HG03095 (cell line): ENCODE measurements at regions not wholly inside any gene's neighbourhood (a gene's known extent, or its start where the extent isn't known, plus 50 kb on each side); places are given as distances from the start of the nearest gene placed in this dataset.

Experiments used
- ATAC-seq: cut with Tn5 transposase; IDR thresholded peaks from one replicate; pipeline ENCODE4 v1.9.1; 2021; ENCODE audit warnings: moderate library complexity; ENCODE audit not compliant: unreplicated experiment

DNA sequence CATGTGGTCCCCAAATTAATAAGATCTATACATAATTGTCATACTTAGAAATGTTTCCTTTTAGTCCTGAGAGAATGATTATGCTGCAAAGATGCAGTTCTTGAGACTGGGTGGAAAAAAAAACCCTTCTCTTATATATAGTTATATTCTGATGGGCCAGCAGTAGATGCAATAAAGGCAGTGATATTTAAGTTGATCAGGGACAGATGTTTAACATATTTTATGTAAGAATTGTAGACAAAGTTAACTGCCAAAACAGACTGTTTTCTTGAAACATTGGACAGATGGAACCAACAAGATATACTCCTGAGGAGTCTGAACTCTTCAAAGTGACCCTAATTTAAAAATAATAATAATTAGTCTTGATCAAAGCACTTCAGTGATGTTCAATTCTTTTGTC, 172.0 kb upstream of the LRIG1 start:
- ATAC-seq, result no peak

DNA sequence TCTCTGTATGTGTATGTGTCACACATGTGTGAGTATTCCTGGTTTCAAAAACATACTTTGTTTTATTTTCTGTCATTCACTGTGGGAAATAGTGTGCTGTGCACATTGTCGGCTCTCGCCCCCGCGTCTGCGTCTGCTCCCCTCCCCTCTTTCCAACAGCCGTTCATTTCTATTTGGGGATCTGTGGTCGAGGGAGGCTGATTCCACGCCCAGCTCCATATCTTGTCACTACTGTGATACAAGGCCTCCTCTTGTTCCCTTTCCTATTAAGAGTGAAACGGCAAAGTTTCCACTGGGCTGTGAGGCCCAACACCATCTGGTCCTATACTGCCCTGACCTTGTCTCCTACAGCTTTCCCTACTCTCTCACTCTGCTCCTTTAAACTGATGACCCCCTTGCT, 172.5 kb upstream of the LRIG1 start:
- no peak for ATAC-seq

DNA sequence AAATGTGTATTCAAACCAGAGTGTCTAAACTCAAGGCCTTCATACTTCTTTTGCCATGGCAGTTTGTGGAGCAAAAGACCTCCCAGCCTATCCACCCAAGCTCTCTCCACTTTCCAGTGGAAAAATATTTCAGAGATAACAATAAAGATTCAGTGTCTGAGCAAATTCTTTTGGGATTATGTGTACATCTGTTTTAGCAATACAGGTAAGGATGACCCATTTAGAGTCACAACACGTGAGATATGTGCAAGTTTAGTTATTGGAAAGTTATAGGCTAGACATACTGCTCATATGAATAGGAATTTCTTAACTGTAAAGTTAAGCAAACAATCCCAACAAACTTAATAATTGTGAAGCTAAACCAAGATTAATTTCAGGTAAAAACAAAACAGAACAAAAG, 174.5 kb upstream of the LRIG1 start:
- no peak for ATAC-seq

DNA sequence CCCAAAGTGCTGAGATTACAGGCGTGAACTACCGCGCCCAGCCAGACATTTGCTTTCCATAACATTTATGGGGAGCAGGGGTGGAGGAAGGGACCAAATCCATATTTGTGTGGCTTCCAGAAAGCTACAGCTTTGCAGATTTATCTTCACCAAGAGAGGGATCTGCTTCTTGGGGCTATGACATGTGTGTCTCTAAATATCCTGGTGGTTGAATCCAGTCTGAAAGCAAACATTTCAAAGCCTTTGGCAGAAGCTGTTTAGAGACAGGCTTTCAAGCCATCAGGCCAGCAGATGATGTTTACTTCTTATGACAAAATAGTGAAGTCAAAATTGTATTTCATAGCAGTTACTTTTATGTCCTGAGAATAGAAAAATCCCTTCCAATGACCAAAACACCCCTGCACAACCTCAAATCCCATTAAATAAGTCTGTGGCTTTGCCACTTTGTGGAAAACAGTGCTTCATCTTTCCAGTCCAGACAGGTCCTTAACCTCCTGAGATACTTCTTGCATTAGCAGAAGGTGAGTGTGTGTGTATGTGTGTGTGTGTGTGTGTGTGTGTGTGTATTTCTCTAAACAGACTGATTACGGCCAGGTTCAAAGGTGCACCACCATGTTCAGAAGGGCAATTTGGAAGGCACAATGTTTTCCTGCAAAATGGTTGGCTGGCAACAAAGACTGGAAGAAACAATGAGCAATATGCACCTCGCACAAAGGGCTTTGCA, 191.4 kb upstream of the LRIG1 start:
- no peak for ATAC-seq

DNA sequence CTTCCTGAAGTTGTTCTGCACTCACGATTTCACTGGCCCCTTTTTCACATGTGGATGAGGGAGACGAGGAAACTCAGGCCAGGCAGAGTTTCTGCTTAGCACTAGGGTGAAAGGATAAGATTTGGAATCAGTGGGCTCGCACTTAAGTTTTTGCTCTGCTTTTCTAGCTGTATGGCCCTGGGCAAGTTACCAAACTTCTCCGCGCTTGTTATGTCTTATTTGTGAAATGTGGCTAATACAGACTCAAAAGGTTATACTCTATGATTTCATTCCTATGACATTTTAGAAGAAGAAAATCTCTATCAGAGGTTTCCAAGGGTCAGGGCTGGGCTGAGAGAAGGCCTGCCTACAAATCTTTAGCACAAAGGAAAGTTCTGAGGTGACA, 191.9 kb upstream of the LRIG1 start:
- no peak for ATAC-seq

DNA sequence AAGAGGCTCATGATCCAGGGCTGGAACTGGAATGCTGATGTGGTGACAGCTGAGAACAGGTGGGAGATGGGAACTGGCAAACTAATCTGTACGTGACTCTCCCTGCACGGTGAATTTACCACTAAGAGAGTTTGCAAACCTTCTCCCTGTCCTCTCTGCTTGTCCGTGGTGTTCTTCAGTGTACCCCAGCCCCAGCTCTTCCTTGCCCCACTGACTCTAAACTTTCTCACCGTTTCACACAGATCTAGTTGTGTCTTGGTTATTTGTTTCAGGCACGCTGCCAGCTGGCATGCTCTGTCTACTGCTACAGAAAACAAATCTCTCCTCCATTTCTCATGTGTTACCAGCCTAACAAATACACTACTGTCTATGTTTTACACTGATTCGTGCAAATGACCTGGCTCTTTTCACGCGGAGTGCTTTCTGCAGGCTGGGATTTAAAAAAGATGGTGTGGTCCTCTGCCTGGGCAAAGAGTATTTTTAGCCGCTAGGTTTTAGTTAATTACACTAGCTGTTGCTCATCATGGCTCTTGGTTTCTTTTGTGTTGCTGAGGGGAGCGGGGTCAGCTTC, 192.7 kb upstream of the LRIG1 start:
- ATAC-seq, result no peak

DNA sequence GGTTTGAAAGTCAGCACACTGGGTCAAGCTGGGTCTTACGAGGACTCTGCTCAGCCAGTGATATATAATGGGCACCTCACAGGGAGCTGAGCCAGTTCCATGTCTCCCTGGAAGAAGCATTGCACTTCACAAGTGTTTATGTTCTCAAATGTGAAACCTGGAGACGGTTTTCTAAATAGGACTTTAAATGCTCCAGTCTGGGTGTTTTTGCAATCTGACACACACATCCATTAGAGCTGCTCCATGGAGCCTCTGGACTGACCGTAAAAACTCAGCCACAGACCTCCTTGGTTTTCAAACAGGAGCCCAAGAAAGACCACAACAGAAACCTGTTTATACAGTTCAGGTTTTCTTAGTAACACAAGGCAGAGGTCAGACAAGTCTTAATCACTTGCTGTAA, 201.3 kb upstream of the LRIG1 start:
- ATAC-seq, result no peak

DNA sequence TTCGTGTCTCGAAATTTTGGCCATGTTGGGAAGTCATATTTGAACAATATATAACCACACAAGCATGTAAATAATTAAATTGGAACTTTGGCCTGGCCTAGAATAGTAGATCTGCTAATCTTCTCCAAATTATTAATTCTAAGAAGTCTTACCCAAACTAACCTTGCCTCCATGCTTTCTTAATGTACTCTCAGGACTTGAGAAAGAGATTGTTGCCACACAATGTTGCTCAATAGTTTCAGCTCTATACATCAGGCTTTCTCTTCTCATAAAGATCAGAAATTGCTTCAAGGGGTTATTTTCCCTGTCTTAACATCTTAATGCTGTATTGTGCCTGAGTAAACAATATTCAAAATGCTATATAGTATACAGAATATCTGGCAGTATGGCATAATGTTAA, 202.7 kb upstream of the LRIG1 start:
- no peak for ATAC-seq

DNA sequence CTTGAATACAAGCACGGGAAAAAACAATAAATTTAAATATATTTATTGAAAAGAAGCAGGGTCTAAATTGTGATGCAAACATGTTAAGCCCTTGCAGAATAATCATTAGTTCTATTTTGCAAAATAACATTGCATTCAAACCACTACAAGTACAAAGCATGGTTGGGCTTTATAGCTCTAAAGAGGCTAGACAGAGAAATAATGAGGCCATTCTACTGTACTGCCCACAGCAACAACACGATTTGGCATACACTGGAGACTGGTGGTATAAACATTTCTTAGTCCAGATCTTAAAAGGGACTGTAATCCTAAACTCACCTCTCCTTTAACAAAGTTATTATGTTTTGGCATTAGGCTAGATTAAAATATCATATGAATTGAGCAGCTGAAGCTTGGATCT, 204.3 kb upstream of the LRIG1 start:
- ATAC-seq, result no peak

DNA sequence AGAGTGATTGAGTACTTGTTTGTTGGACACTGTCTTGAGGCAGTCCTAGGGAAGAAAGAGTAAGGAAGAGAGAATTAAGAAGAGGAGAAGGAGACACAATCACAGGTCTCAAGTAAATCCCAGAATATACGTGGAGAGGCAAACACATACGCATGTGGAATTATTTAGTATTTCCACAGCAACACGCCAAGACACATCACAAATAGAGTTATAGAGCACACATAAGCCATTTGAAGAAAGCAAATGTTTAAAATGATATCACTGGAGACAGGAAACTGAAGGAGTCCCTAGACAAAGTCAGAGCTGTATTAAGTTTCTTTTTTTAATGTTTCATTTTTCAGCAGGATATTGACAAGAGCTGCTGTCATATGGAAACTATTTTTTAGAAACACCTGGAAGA, 206.1 kb upstream of the LRIG1 start:
- ATAC-seq, result no peak

DNA sequence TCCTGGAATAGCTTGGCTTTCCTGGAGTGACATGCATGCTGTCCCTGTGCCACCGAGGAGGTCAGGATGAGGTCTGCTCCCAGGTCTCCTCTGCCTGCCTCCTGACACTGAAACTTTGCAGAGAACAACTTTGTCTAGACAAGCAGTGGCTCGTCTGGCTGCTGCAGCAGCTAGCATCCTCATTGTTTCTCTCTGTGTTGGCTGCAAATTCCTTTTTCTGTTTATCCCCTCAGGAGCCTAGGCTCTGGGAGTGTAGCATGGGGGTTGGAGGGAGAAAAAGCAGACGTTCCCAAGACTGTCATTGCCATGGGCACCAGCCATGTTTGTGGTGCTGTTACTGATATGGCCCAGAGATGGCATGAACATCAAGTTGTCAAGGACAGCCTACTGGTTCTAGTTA, 208.7 kb upstream of the LRIG1 start:
- ATAC-seq, result no peak

DNA sequence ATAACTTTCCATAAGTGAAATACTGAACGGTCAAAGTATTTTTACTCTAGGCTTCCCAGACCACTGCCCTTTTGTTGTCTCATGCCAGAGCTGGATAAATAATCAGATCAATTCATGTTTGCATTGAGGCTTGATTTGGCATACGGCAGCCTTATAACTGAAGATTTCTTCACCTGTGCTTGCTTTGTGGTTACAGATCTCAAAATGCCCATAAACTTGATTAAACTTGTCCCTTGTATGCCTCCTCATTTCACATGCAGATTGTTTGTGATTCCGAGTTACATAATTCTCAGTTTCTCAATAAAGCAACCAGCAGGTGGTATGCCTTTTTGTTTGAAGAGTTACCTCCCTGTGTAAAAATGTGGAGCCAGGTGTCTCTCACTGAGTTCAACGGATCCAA, 211.4 kb upstream of the LRIG1 start:
- ATAC-seq, result no peak

DNA sequence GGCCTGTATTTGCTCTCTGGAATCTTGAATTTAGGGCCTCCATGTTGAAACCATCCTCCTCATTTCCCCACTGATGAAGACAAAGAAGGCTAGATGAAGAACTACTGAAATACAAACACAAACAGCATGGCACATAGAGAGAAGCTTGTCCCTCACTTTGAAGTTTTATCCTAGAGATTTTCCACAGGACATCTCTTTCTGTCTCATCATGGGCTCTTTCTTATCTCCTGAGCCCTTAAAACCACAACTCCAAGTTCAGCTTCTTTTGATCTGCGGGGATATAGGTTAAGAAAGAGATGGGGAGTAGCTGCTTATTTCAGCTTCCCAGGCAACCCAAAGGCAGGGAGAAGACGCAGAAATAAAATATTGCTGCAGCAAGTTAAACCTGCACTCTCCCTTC, 213.1 kb upstream of the LRIG1 start:
- no peak for ATAC-seq

DNA sequence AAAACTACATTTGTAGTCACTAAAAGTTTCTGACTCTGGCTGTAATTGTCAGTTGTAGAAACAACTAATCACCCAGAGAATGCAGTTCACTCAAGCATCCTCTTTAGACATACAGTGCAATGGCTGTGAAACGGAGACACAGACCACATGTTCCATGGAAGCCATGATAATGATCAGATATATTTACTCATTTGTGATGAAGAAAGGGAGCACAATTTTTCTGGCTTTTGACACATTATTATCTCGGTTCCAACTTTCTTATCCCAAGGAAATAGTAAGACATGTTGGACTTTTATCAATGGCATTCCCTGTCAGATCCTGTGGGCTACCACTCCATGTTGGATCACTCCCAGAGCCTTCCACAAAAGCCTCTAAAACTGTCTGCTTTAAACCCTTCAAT, 215.0 kb upstream of the LRIG1 start:
- ATAC-seq, result no peak

DNA sequence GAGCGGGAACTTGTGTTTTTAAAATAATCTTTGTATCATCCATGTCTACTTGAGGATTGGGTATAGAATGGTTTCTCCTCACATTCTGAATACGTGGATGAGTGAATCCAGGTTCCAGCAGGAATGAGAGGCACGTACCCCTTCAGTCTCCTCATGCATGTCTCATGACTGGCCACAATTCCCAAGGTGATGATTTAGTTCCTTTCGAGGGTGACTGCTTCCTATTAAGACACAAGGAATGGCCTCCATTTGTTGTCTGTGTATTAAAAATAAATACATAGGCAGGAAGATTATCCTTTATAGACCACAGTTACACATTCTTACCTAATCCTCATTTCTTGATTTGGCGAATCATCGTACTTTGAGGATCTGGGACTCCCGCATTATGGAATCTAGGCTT, 217.0 kb upstream of the LRIG1 start:
- ATAC-seq, result no peak

DNA sequence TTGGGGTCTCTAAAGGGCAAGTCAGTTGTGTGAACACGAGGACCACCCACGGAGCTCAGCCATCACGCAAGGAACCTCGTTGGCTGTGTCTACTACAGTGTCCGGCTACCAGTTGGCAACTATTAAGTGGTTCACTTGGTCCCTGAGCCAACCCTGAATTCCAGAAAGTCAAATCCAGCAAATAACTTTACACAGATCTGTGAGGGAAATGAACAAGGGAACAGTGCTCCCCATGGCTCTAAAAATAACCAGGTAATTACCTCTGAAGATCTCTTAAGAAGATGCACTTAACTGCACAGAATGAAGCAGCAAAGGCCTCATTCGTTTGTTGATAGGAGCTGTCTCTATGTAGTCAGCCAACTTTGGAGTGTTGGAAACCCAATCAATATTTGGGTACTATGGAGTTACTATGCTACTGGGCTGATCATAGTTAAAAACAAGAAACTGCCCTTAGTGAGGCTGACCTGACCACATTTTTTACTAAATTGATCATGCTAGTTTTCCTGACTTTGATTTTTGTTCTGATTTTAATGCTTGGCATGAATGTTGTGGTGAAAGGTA, 219.1 kb upstream of the LRIG1 start:
- ATAC-seq, result no peak

DNA sequence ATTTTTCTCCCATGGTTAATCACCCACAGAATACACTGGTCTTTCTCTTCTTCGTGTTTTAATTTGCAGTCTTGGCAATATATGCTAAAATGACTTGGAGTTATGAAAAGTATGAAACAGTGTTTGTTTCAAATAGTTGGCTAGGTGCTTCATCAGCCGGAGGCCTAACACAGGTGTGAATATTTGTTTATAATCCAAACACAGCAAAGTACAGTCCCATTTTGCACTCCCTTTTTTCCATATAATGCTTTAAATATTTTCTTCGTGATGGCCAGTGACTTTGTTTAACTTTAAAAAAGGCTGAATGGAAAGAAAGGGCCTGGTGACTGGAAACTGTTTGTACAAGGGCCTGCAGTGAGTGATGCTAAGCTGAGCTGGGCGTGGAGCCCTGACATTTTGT, 219.7 kb upstream of the LRIG1 start:
- ATAC-seq, result no peak

DNA sequence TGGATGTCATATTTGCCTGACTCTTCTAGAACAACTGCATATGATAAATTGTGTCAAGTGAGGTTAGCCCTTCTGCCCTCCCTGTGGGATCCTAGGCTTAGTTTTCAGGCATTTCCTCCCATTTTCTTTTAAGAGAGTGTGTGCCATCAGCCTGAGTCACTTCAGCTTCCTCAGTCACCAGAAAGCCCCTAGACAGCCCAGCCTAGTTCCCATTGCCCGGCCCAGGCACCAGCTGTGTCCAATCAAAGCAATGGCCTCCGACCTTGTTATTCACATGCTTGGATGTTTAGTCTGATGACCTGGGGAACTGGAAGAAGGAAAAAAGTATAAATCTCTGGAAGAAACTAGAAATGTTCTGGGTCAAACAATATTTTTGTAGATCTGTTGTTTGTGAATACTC, 221.9 kb upstream of the LRIG1 start:
- no peak for ATAC-seq

DNA sequence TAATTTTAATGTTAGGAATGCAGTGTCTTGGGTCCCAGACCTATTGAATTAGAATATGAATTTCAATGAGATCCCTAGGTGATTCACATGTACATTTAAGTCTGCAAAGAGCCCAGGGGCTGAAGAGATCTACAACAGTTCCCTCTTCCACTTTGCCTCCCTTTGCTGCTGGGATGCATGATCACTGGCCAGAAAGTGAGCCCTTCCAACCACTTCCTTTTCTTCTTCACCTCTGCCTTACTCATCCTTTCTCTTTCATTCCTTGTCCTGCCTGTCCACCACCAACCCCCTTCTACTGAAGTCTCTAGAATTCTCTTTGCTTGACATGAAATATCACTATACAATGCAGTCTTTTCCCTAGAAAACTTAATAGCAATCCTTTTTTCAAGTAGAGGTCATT, 222.4 kb upstream of the LRIG1 start:
- no peak for ATAC-seq

DNA sequence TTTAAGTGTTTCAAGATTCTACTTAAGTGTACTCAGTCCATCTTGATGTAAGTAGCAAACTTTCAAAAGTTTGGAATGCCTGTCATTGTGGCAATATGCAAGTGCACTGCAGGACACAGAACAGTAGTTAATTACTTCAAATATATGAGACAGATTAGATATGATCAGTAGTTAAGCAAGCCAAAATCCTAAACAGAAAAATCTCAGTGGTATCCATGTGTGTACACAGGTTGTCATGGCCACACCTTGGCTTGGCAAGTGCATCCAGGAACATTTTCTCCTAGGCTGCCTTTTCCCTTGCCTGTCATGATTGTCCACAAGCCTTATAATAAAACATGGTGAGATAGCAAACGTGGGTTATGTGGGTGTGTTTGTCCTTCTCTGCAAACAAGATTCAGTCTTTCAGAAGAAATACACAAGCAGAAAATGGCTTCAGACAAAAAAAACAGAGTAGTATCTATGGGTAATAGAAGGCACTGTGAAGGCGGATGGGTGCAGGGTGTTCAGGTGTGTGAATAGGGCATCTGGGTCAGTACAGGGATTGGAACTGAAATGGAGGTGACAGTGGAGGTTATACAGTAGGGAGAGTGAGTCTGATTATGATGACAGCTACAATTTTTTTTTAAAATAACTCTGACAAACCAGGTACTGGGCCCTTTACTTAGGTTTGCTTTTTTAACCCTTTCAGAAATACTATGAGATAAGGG, 229.0 kb upstream of the LRIG1 start:
- no peak for ATAC-seq

DNA sequence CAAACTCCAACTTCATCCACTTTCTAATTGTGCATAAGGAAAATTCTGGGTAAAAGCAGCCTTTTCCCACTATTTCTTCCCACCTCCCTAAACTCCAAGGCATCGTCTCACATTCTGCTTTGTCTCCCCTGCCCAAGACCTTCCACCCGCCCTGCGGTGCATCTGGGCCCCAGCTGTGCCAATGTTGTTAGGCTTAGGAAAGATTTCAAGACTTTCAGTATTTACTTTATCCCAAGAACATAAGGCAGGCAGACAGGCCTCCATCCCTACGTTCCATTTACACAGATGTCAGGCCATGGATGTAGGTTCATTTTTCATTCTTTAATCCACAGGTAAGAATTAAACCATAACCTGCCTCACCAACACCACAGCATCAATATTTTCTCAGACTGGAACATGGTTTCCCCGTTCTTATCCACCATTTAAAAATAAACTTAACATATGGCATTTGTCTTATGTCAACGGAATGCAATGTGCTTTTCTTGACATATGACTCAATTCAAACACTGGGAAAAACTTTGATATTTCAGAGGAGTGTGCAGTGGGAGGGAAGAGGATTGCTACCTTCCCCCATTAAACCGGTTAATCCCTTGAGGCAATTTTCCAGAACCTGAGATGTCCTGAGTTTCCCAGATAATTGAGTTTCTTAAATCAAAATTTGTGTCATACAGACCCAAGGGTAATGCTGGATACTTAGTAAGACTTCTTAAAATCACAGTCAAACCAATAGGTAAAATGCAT, 238.0 kb upstream of the LRIG1 start:
- no peak for ATAC-seq

DNA sequence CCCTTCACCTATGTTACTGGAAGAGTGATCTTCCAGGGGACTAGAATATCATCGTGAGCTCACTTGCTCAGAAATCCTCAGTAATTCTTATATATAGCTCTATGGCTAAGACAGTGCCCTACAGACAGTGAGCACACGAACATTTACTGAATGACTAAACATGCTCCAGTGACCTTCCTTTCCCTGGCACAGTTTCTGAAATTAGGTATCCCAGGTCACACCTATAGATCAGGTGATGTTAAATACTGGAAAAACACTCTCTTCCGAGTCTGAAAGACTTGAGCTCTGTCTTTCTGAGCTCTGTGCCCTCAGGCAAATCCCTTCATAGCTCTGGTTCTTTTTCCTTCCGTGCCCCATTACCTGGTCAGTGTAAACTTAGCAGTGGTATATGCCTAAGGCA, 239.4 kb upstream of the LRIG1 start:
- ATAC-seq, result no peak
